Endothelial cell of hepatic sinusoid (primary cell): ENCODE measurements at regions not wholly inside any gene's neighbourhood (a gene's known extent, or its start where the extent isn't known, plus 50 kb on each side); places are given as distances from the start of the nearest gene placed in this dataset.
"Not testable (repeated sequence)": the region's sequence is repeated elsewhere in the genome, so short reads cannot be mapped to it uniquely, and the experiment has no call there.

ENCODE experiments used
- in situ Hi-C: cut with HindIII; loops from 2 replicates; pipeline ENCODE4 v1.10.0; 2017; ENCODE audit warnings: low sequenced_read_pairs

- in situ Hi-C loops, result no loop called here
Measured at GRCh38 chr16:63130942-63131341, 1094.7 kb upstream of the CDH8 start.

- in situ Hi-C loops, result no loop called here
Measured at GRCh38 chr16:63129411-63130125, 1093.3 kb upstream of the CDH8 start.

- in situ Hi-C loops, result not testable (repeated sequence)
Measured at GRCh38 chr16:63119905-63120304, 1083.7 kb upstream of the CDH8 start.

GRCh38 chr16:63100082-63100481 is 1063.8 kb upstream of the CDH8 start:
- in situ Hi-C loops, result no loop called here

GRCh38 chr16:63096857-63097256 is 1060.6 kb upstream of the CDH8 start:
- in situ Hi-C loops, result no loop called here

GRCh38 chr16:63092736-63093135 is 1056.5 kb upstream of the CDH8 start:
- in situ Hi-C loops, result no loop called here

GRCh38 chr16:63082101-63082500 is 1045.9 kb upstream of the CDH8 start:
- in situ Hi-C loops, result no loop called here

GRCh38 chr16:63080746-63081145 is 1044.5 kb upstream of the CDH8 start:
- in situ Hi-C loops, result no loop called here

- in situ Hi-C loops, result no loop called here
Measured at GRCh38 chr16:63069047-63069446, 1032.8 kb upstream of the CDH8 start.

GRCh38 chr16:63067141-63067540 is 1030.9 kb upstream of the CDH8 start:
- in situ Hi-C loops, result no loop called here

GRCh38 chr16:63066552-63066951 is 1030.3 kb upstream of the CDH8 start:
- in situ Hi-C loops, result no loop called here

GRCh38 chr16:63061319-63061718 is 1025.1 kb upstream of the CDH8 start:
- in situ Hi-C loops, result no loop called here

GRCh38 chr16:63059676-63060075 is 1023.4 kb upstream of the CDH8 start:
- in situ Hi-C loops, result no loop called here

GRCh38 chr16:63057341-63057740 is 1021.1 kb upstream of the CDH8 start:
- in situ Hi-C loops, result no loop called here

- in situ Hi-C loops, result no loop called here
Measured at GRCh38 chr16:63050391-63050790, 1014.2 kb upstream of the CDH8 start.

- in situ Hi-C loops, result no loop called here
Measured at GRCh38 chr16:63038397-63039106, 1002.3 kb upstream of the CDH8 start.

- in situ Hi-C loops, result no loop called here
Measured at GRCh38 chr16:63037761-63038396, 1001.6 kb upstream of the CDH8 start.

GRCh38 chr16:63018581-63019223 is 982.5 kb upstream of the CDH8 start:
- in situ Hi-C loops, result no loop called here

GRCh38 chr16:63008688-63009087 is 972.5 kb upstream of the CDH8 start:
- in situ Hi-C loops, result no loop called here

- in situ Hi-C loops, result no loop called here
Measured at GRCh38 chr16:63005356-63005755, 969.1 kb upstream of the CDH8 start.

GRCh38 chr16:62989480-62989879 is 953.2 kb upstream of the CDH8 start:
- in situ Hi-C loops, result no loop called here

- in situ Hi-C loops, result no loop called here
Measured at GRCh38 chr16:62985722-62986121, 949.5 kb upstream of the CDH8 start.
